Motor neuron (in vitro differentiated cells): ENCODE measurements at regions not wholly inside any gene's neighbourhood (a gene's known extent, or its start where the extent isn't known, plus 50 kb on each side); places are given as distances from the start of the nearest gene placed in this dataset.

Source experiments
- ATAC-seq, 8 experiments: fragments of 200-7000 bp; cut with Tn5 transposase; replicated peaks in 6 of 8; 2 replicates each; pipeline ENCODE4 v1.8.0; 2021; ENCODE audit warnings: mild to moderate bottlenecking in 8 of 8, moderate library complexity in 8 of 8
- H3K27ac ChIP-seq, 2 donors: fragments of 250-450 bp; sonication (Bioruptor Pico); 2 replicates each; pipeline ENCODE4 v1.9.0; 2021; ENCODE audit warnings: antibody characterized with exemption in 2 of 2, mild to moderate bottlenecking in 2 of 2, moderate library complexity in 1 of 2
- H3K4me1 ChIP-seq, 2 donors: fragments of 250-450 bp; sonication (Bioruptor Pico); replicated peaks in 1 of 2; 2 replicates each; pipeline ENCODE4 v1.6.1; 2021; ENCODE audit warnings: antibody characterized with exemption in 2 of 2, mild to moderate bottlenecking in 2 of 2, moderate library complexity in 1 of 2
- H3K4me3 ChIP-seq, 5 donors: fragments of 250-450 bp; sonication (Bioruptor Pico); 2 replicates each; pipeline ENCODE4 v1.9.0; 2021; ENCODE audit warnings: antibody characterized with exemption in 5 of 5, mild to moderate bottlenecking in 5 of 5, moderate library complexity in 4 of 5
- WGBS, 10 experiments: fragments of 450-650 bp; shearing (Covaris generic); methylation state at CpG; one replicate each; pipeline ENCODE4 v1.0.0; 2022; 5-methylcytosine and 5-hydroxymethylcytosine counted together
- in situ Hi-C, 9 experiments: fragments of 400-800 bp; cut with MboI; loops; one replicate each; pipeline ENCODE4 v1.15.0; 2021; ENCODE audit warnings: low sequenced_read_pairs in 9 of 9, low pct_unique_long_range_greater_than_20kb in 2 of 9; ENCODE audit not compliant: unreplicated experiment in 9 of 9

DNA sequence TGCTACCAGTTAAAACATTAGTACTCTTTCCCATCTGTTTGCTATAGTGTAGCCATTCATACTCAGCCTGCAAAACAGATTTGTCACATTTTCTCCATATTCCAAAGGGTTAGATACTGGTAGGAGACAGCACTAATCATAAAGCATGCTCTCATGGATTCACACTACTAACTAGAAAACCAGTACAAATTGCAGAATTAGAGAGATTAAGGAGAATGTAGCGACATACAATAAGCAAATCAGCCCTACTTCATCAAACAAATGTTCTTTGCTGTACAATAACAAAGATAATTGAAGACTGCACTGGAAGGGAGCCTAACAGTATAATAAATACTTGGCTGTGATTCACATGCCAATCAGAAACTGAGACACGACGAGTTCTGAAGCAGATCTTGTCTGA, 368.0 kb upstream of the PRMT6 start:
- peaks cover 0 to 4% of the 10 kb centered on the region in 2 donors for H3K4me1 ChIP-seq
- in situ Hi-C loops, result no loop called here
- ATAC-seq, result no peak
- H3K27ac ChIP-seq, result no peak overlapping the region
- no peak overlapping the region for H3K4me3 ChIP-seq
- 0 to 100% (median 90%) methylated on average over 1 to 3 of the region's 3 CpGs; no CpG with 5 or more reads in 1 of the 10 experiments for WGBS, 10 experiments

- no peak overlapping the region for H3K27ac ChIP-seq
- ATAC-seq, result no peak
- no peak overlapping the region for H3K4me3 ChIP-seq
- H3K4me1 ChIP-seq, result peaks cover 0 to under 1% of the 10 kb centered on the region in 2 donors
- in situ Hi-C loops, result no loop called here
Observed at GRCh38 chr1:106698660-106699059, 357.8 kb upstream of the PRMT6 start.

- H3K27ac ChIP-seq, result no peak overlapping the region
- H3K4me3 ChIP-seq, result no peak overlapping the region
- in situ Hi-C loops, result no loop called here
- H3K4me1 ChIP-seq, result no peaks in the 10 kb centered on the region
- ATAC-seq, result peak in 1 of 8 experiments; percentile 15
Observed at GRCh38 chr1:106699433-106699832, 357.0 kb upstream of the PRMT6 start.

GRCh38 chr1:106700211-106700610, 356.3 kb upstream of the PRMT6 start:
- Histone ChIP-seq H3K4me3 (no peak overlapping the region), H3K4me1 (no peaks in the 10 kb centered on the region), H3K27ac (no peak overlapping the region)
- in situ Hi-C loops, result no loop called here
- ATAC-seq, result peak in 2 of 8 experiments; percentile 51 to 75

DNA sequence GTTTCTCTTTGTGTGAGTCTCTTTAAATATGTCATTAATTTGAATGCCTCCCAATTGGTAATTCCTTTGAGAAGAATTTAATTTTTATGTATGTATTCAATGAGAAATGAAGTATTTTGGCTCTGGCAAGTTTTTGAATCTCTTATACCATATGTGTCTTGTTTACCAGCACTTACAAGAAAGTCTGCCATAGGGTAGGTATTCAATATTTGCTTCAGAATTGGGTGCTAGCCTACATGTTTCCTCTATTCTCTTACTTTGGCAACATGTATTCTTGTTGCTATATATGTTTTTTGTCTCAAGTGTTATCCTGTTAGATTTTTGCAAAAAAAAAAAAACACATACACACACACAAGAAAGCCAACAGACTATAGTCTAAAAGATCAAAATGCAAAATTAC, 350.5 kb upstream of the PRMT6 start:
- in situ Hi-C loops, result no loop called here
- H3K4me1 ChIP-seq, result no peaks in the 10 kb centered on the region
- no peak for ATAC-seq
- no peak overlapping the region for H3K27ac ChIP-seq
- H3K4me3 ChIP-seq, result no peak overlapping the region

GRCh38 chr1:106717591-106717990, 338.9 kb upstream of the PRMT6 start:
- ATAC-seq, result peak in 2 of 8 experiments; percentile 27 to 56
- Histone ChIP-seq H3K4me3 (no peak overlapping the region), H3K4me1 (no peaks in the 10 kb centered on the region), H3K27ac (no peak overlapping the region)
- in situ Hi-C loops, result no loop called here
- 6 to 98% (median 76%) methylated on average over 1 to 7 of the region's 7 CpGs for WGBS, 10 experiments

GRCh38 chr1:106721790-106722189, 334.7 kb upstream of the PRMT6 start:
- Histone ChIP-seq H3K4me3 (no peak overlapping the region), H3K27ac (no peak overlapping the region), H3K4me1 (no peaks in the 10 kb centered on the region)
- in situ Hi-C loops, result no loop called here
- no peak for ATAC-seq

GRCh38 chr1:106722466-106722865, 334.0 kb upstream of the PRMT6 start:
- H3K4me1 ChIP-seq, result no peaks in the 10 kb centered on the region
- WGBS, 10 experiments, result 0 to 90% (median 0%) methylated on average over 1 of the region's 1 CpG; no CpG with 5 or more reads in 2 of the 10 experiments
- no peak for ATAC-seq
- in situ Hi-C loops, result no loop called here
- H3K4me3 ChIP-seq, result no peak overlapping the region
- no peak overlapping the region for H3K27ac ChIP-seq

DNA sequence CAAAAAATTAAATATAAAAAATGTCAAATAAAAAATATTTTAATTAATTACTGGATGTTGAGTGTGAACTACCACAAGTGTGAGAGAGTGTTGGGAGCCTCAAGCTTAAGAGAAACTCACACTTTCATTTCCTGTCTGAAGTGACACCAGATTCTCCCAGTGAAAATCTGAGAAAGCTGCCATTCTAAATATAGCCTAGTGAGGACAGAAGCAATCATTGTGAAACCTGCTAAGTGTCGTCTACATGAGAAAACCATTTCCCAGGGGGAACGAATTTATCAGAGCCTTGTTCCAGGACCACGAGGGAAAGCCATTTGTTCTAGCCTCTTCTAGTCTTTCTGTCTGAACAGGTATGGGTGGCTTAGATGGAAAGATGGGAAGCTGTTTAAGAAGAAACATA, 329.3 kb upstream of the PRMT6 start:
- H3K4me1 ChIP-seq, result no peaks in the 10 kb centered on the region
- no peak for ATAC-seq
- WGBS, 10 experiments, result 0 to 65% (median 41%) methylated on average over 2 to 3 of the region's 3 CpGs; no CpG with 5 or more reads in 4 of the 10 experiments
- no peak overlapping the region for H3K27ac ChIP-seq
- H3K4me3 ChIP-seq, result no peak overlapping the region
- in situ Hi-C loops, result no loop called here

- Histone ChIP-seq H3K4me3 (no peak overlapping the region), H3K4me1 (peaks cover 4 to 31% of the 10 kb centered on the region in 2 donors), H3K27ac (no peak overlapping the region)
- in situ Hi-C loops, result no loop called here
- WGBS, 10 experiments, result 0 to 25% (median 6%) methylated on average over 2 of the region's 2 CpGs; no CpG with 5 or more reads in 2 of the 10 experiments
- ATAC-seq, result peak in 6 of 8 experiments; percentile 30 to 97 (median 88)
Observed at GRCh38 chr1:106746448-106747085, 309.9 kb upstream of the PRMT6 start.

GRCh38 chr1:106747232-106747631, 309.2 kb upstream of the PRMT6 start:
- in situ Hi-C loops, result no loop called here
- Histone ChIP-seq H3K27ac (no peak overlapping the region), H3K4me1 (peaks cover 4 to 34% of the 10 kb centered on the region in 2 donors), H3K4me3 (no peak overlapping the region)
- 27 to 93% (median 60%) methylated on average over 2 to 3 of the region's 3 CpGs; no CpG with 5 or more reads in 3 of the 10 experiments for WGBS, 10 experiments
- ATAC-seq, result peak in 2 of 8 experiments; percentile 1 to 17

DNA sequence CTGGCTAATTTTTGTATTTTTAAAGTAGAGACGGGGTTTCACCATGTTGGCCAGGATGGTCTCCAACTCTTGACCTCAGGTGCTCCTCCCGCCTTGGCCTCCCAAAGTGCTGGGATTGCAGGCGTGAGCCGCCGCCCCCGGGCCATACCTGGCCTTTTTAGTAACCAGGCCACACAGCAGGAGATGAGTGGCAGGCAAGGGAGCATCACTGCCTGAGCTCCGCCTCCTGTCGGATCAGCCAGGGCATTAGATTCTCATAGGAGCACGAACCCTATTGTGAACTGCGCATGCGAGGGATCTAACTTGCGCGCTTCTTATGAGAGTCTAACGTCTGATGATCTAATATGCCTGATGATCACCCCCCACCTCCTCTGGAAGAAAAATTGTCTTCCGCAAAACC, 308.7 kb upstream of the PRMT6 start:
- Histone ChIP-seq H3K27ac (no peak overlapping the region), H3K4me3 (no peak overlapping the region), H3K4me1 (peaks cover 4 to 34% of the 10 kb centered on the region in 2 donors)
- no peak for ATAC-seq
- in situ Hi-C loops, result no loop called here
- 73 to 100% (median 93%) methylated on average over 1 to 15 of the region's 15 CpGs; no CpG with 5 or more reads in 2 of the 10 experiments for WGBS, 10 experiments

DNA sequence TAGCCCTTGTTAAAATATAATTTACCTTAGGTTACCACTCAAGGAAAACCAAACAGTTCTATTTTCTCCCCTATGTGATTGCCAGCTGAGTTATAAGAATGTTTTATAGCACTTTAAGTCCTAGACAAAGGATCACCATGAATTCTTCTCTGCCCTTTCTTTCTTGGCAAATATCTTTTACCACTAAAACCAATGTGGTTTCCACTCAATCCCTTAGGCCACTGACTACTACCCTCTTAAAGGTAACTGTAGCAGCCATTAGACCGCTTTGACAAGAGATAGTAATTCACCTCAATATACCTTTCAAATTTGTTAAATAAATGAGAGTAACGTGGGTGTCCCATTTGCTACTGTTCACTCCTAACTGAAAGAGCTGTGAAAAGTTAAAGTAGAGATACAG, 307.9 kb upstream of the PRMT6 start:
- 17 to 92% (median 75%) methylated on average over 1 to 2 of the region's 2 CpGs; no CpG with 5 or more reads in 1 of the 10 experiments for WGBS, 10 experiments
- ATAC-seq, result no peak
- in situ Hi-C loops, result no loop called here
- Histone ChIP-seq H3K4me1 (peaks cover 4 to 34% of the 10 kb centered on the region in 2 donors), H3K27ac (no peak overlapping the region), H3K4me3 (no peak overlapping the region)

- no peak for ATAC-seq
- Histone ChIP-seq H3K27ac (no peak overlapping the region), H3K4me1 (peaks cover 4 to 34% of the 10 kb centered on the region in 2 donors), H3K4me3 (no peak overlapping the region)
- in situ Hi-C loops, result no loop called here
- WGBS, 10 experiments, result 0 to 85% (median 32%) methylated on average over 1 to 2 of the region's 2 CpGs
Observed at GRCh38 chr1:106749491-106749890, 307.0 kb upstream of the PRMT6 start.
